OCI-LY7 (cell line): ENCODE measurements at regions not wholly inside any gene's neighbourhood (a gene's known extent, or its start where the extent isn't known, plus 50 kb on each side); places are given as distances from the start of the nearest gene placed in this dataset.

Experiments used
- BruUV-seq: library from RNA; stranded (reverse); fragments of 400-500 nt; replicated peaks from 2 replicates; lab custom pipeline; 2021; lab: Mats Ljungman, UMichigan
- CTCF ChIA-PET: fragments of 300-600 bp; sonication (Branson Sonifier 250); formaldehyde crosslinking; loops from one replicate; lab custom pipeline; 2022; ENCODE audit warnings: antibody characterized with exemption; ENCODE audit not compliant: unreplicated experiment; lab: Charles Lee
- POLR2A ChIA-PET: fragments of 300-600 bp; sonication (Branson Sonifier 250); formaldehyde crosslinking; loops from one replicate; lab custom pipeline; 2022; ENCODE audit warnings: antibody characterized with exemption; lab: Charles Lee
- DNase-seq: peaks from one replicate; pipeline ENCODE4 v3.0.0-alpha.2; 2015; ENCODE audit warnings: low spot score
- H2AFZ ChIP-seq: fragments of 200-600 bp; sonication (generic), shearing (Covaris generic); 2 replicates; pipeline ENCODE4 v1.6.1; 2014; ENCODE audit warnings: mild to moderate bottlenecking, antibody characterized with exemption, low read length, moderate library complexity
- H3K27ac ChIP-seq: fragments of 200-600 bp; sonication (generic); 2 replicates; pipeline ENCODE4 v1.5.1; 2014; ENCODE audit warnings: mixed run types, low read depth, mild to moderate bottlenecking, moderate library complexity, low read length, inconsistent platforms; ENCODE audit not compliant: poor library complexity, severe bottlenecking
- H3K36me3 ChIP-seq: fragments of 200-600 bp; sonication (generic); 2 replicates; pipeline ENCODE4 v1.6.1; 2014; ENCODE audit warnings: mild to moderate bottlenecking, antibody characterized with exemption, low read length, moderate library complexity, mixed read lengths; ENCODE audit not compliant: insufficient read depth
- H3K4me1 ChIP-seq: fragments of 200-600 bp; sonication (generic); 2 replicates; pipeline ENCODE4 v1.5.1; 2014; ENCODE audit warnings: mild to moderate bottlenecking, low read length; ENCODE audit not compliant: insufficient read depth, poor library complexity, severe bottlenecking
- H3K4me2 ChIP-seq: fragments of 200-600 bp; sonication (generic); 2 replicates; pipeline ENCODE4 v1.6.1; 2014; ENCODE audit warnings: mild to moderate bottlenecking, low read length
- H3K4me3 ChIP-seq: fragments of 200-600 bp; sonication (generic); 2 replicates; pipeline ENCODE4 v1.5.1; 2014; ENCODE audit warnings: mild to moderate bottlenecking, low read depth, low read length; ENCODE audit not compliant: poor library complexity, severe bottlenecking
- H3K79me2 ChIP-seq: fragments of 200-600 bp; sonication (generic); 2 replicates; pipeline ENCODE4 v1.6.1; 2016; ENCODE audit warnings: low read depth, mild to moderate bottlenecking, low read length, moderate library complexity, mixed read lengths; ENCODE audit not compliant: insufficient read depth
- H3K9me2 ChIP-seq: fragments of 200-600 bp; sonication (generic); 2 replicates; pipeline ENCODE4 v1.6.1; 2016; ENCODE audit warnings: mild to moderate bottlenecking, low read length, mixed read lengths; ENCODE audit not compliant: insufficient read depth
- H3K9me3 ChIP-seq: fragments of 200-600 bp; sonication (generic); 2 replicates; pipeline ENCODE4 v1.6.1; 2014; ENCODE audit warnings: mild to moderate bottlenecking, mixed run types, low read length, mixed read lengths
- H4K20me1 ChIP-seq: fragments of 200-600 bp; sonication (generic); 2 replicates; pipeline ENCODE4 v1.6.1; 2014; ENCODE audit warnings: mild to moderate bottlenecking, antibody characterized with exemption, low read length, moderate library complexity, mixed read lengths; ENCODE audit not compliant: insufficient read depth
- CTCF ChIP-seq: fragments of 200-600 bp; sonication (generic); conservative IDR thresholded peaks from 2 replicates; pipeline ENCODE4 v1.5.1; 2014; ENCODE audit warnings: mild to moderate bottlenecking, antibody characterized with exemption, low read length, moderate library complexity, mixed read lengths
- EZH2phosphoT487 ChIP-seq: fragments of 200-600 bp; sonication (generic); IDR thresholded peaks from 2 replicates; pipeline ENCODE4 v1.6.1; 2018; ENCODE audit warnings: low read depth, borderline replicate concordance, mild to moderate bottlenecking, mixed run types, antibody characterized with exemption, low read length, moderate library complexity, mixed read lengths
- intact Hi-C: fragments of 100-400 bp; cut with micrococcal nuclease; formaldehyde crosslinking; loops from one replicate; pipeline ENCODE4 v1.10.0; 2022; ENCODE audit not compliant: unreplicated experiment

- CTCF ChIA-PET = no interaction called here
- no peak overlapping the region for H3K27ac ChIP-seq
- no peaks in the 10 kb centered on the region for H3K79me2 ChIP-seq
- H2AFZ ChIP-seq = no peak overlapping the region
- no peak for TF ChIP-seq EZH2phosphoT487
- no peak for TF ChIP-seq CTCF
- no peak overlapping the region for H3K4me2 ChIP-seq
- intact Hi-C loops = no loop called here
- H3K36me3 ChIP-seq = no peaks in the 10 kb centered on the region
- peaks cover 2% of the 10 kb centered on the region for H3K4me1 ChIP-seq
- no peaks in the 10 kb centered on the region for H4K20me1 ChIP-seq
- no peaks in the 10 kb centered on the region for H3K9me3 ChIP-seq
- POLR2A ChIA-PET = interaction anchor here (0.6 kb wide), 1 partner anchor 24 kb away, joined by 3 read pairs; no protein-coding TSS in a partner anchor
- H3K4me3 ChIP-seq = no peak overlapping the region
- no TSS peak for BruUV-seq
- DNase-seq = no peak
- H3K9me2 ChIP-seq = no peaks in the 10 kb centered on the region
Observed at GRCh38 chr16:49050607-49051006, 231.0 kb downstream of the CBLN1 start.

GRCh38 chr16:49049644-49050043, 232.0 kb downstream of the CBLN1 start:
- Histone ChIP-seq H3K36me3 (no peaks in the 10 kb centered on the region), H3K27ac (no peak overlapping the region), H3K9me2 (no peaks in the 10 kb centered on the region), H3K4me3 (no peak overlapping the region), H3K4me2 (no peak overlapping the region), H2AFZ (no peak overlapping the region), H3K9me3 (no peaks in the 10 kb centered on the region), H3K79me2 (no peaks in the 10 kb centered on the region), H3K4me1 (no peaks in the 10 kb centered on the region), H4K20me1 (no peaks in the 10 kb centered on the region)
- BruUV-seq = no TSS peak
- ChIA-PET POLR2A (no interaction called here), CTCF (no interaction called here)
- no peak for DNase-seq
- intact Hi-C loops = no loop called here
- TF ChIP-seq EZH2phosphoT487 (no peak), CTCF (no peak)

- H4K20me1 ChIP-seq = no peaks in the 10 kb centered on the region
- no peak overlapping the region for H2AFZ ChIP-seq
- H3K4me2 ChIP-seq = no peak overlapping the region
- H3K4me3 ChIP-seq = no peak overlapping the region
- H3K9me2 ChIP-seq = no peaks in the 10 kb centered on the region
- ChIA-PET POLR2A (no interaction called here), CTCF (no interaction called here)
- DNase-seq = no peak
- TF ChIP-seq CTCF = no peak
- TF ChIP-seq EZH2phosphoT487 = no peak
- H3K4me1 ChIP-seq = no peaks in the 10 kb centered on the region
- no TSS peak for BruUV-seq
- H3K36me3 ChIP-seq = no peaks in the 10 kb centered on the region
- H3K27ac ChIP-seq = no peak overlapping the region
- H3K9me3 ChIP-seq = no peaks in the 10 kb centered on the region
- no peaks in the 10 kb centered on the region for H3K79me2 ChIP-seq
- intact Hi-C loops = no loop called here
Observed at GRCh38 chr16:49049191-49049590, 232.4 kb downstream of the CBLN1 start.
